ENCODE measurements at regions not wholly inside any gene's neighbourhood (a gene's known extent, or its start where the extent isn't known, plus 50 kb on each side); places are given as distances from the start of the nearest gene placed in this dataset.

GRCh38 chr5:101036778-101037177, 133.7 kb upstream of the ST8SIA4 start:
- no peaks in the 10 kb centered on the region for H3K4me1 ChIP-seq
- no peak overlapping the region for H3K4me3 ChIP-seq
- TF ChIP-seq CTCF (IDR thresholded peaks at IDR 0.05 in 4 of 5, conservative IDR thresholded peaks at IDR 0.05 in 1 of 5): no peak
- TF ChIP-seq POLR2A (IDR thresholded peaks at IDR 0.05): no peak
- H3K27me3 ChIP-seq: no peaks in the 10 kb centered on the region
- DNase-seq (no peak), ATAC-seq (no peak)
- no peaks in the 10 kb centered on the region for H3K9me3 ChIP-seq
- in situ Hi-C loops (cut with MboI; ENCODE audit: low sequenced_read_pairs in 4 of 4) (no loop called here), intact Hi-C loops (cut with DNase I; ENCODE audit: low total_unique reads) (no loop called here)
- no peaks in the 10 kb centered on the region for H3K36me3 ChIP-seq
- no peak overlapping the region for H3K27ac ChIP-seq

- intact Hi-C loops (cut with DNase I; ENCODE audit: low total_unique reads): no loop called here
- ATAC-seq: no peak
These were observed 132.3 kb upstream of the ST8SIA4 start for GRCh38 chr5:101035425-101035824.

GRCh38 chr5:101024299-101024698, 121.2 kb upstream of the ST8SIA4 start:
- TF ChIP-seq CTCF (IDR thresholded peaks at IDR 0.05 in 4 of 5, conservative IDR thresholded peaks at IDR 0.05 in 1 of 5): no peak
- no peak for TF ChIP-seq POLR2A (IDR thresholded peaks at IDR 0.05)
- Histone ChIP-seq H3K9me3 (no peaks in the 10 kb centered on the region), H3K4me3 (no peak overlapping the region), H3K36me3 (no peaks in the 10 kb centered on the region), H3K27me3 (no peaks in the 10 kb centered on the region), H3K4me1 (no peaks in the 10 kb centered on the region), H3K27ac (no peak overlapping the region)
- intact Hi-C loops (cut with DNase I; ENCODE audit: low total_unique reads) (no loop called here), in situ Hi-C loops (cut with MboI; ENCODE audit: low sequenced_read_pairs in 4 of 4) (no loop called here)
- no peak for ATAC-seq
- DNase-seq: no peak

More at GRCh38 chr5:101035425-101035824, 132.3 kb upstream of the ST8SIA4 start:
- no peak for DNase-seq
- Histone ChIP-seq H3K27ac (no peak overlapping the region), H3K4me3 (no peak overlapping the region), H3K4me1 (no peaks in the 10 kb centered on the region), H3K27me3 (no peaks in the 10 kb centered on the region), H3K9me3 (no peaks in the 10 kb centered on the region), H3K36me3 (no peaks in the 10 kb centered on the region)
- TF ChIP-seq POLR2A (IDR thresholded peaks at IDR 0.05) (no peak), CTCF (IDR thresholded peaks at IDR 0.05 in 4 of 5, conservative IDR thresholded peaks at IDR 0.05 in 1 of 5) (no peak)
- in situ Hi-C loops (cut with MboI; ENCODE audit: low sequenced_read_pairs in 4 of 4): no loop called here

- Histone ChIP-seq H3K4me3 (no peak overlapping the region), H3K9me3 (no peaks in the 10 kb centered on the region), H3K36me3 (no peaks in the 10 kb centered on the region), H3K27me3 (no peaks in the 10 kb centered on the region), H3K27ac (no peak overlapping the region), H3K4me1 (no peaks in the 10 kb centered on the region)
- ATAC-seq: no peak
- intact Hi-C loops (cut with DNase I; ENCODE audit: low total_unique reads): no loop called here
- TF ChIP-seq CTCF (IDR thresholded peaks at IDR 0.05 in 4 of 5, conservative IDR thresholded peaks at IDR 0.05 in 1 of 5) (no peak), POLR2A (IDR thresholded peaks at IDR 0.05) (no peak)
- in situ Hi-C loops (cut with MboI; ENCODE audit: low sequenced_read_pairs in 4 of 4): no loop called here
- no peak for DNase-seq
These were observed 115.2 kb upstream of the ST8SIA4 start for GRCh38 chr5:101018299-101018698.

GRCh38 chr5:101012880-101013279, 109.8 kb upstream of the ST8SIA4 start:
- DNase-seq (no peak), ATAC-seq (no peak)
- H3K4me1 ChIP-seq: no peaks in the 10 kb centered on the region
- intact Hi-C loops (cut with DNase I; ENCODE audit: low total_unique reads): no loop called here
- H3K9me3 ChIP-seq: no peaks in the 10 kb centered on the region
- TF ChIP-seq CTCF (IDR thresholded peaks at IDR 0.05 in 4 of 5, conservative IDR thresholded peaks at IDR 0.05 in 1 of 5) (no peak), POLR2A (IDR thresholded peaks at IDR 0.05) (no peak)
- H3K4me3 ChIP-seq: no peak overlapping the region
- no peaks in the 10 kb centered on the region for H3K36me3 ChIP-seq
- in situ Hi-C loops (cut with MboI; ENCODE audit: low sequenced_read_pairs in 4 of 4): no loop called here
- H3K27ac ChIP-seq: no peak overlapping the region
- H3K27me3 ChIP-seq: no peaks in the 10 kb centered on the region
